ENCODE measurements at regions not wholly inside any gene's neighbourhood (a gene's known extent, or its start where the extent isn't known, plus 50 kb on each side); places are given as distances from the start of the nearest gene placed in this dataset.

GRCh38 chr2:220614064-220614463 is 958.0 kb downstream of the EPHA4 start:
- no peak for DNase-seq (ENCODE audit: low read depth)
- no peak overlapping the region for H3K4me3 ChIP-seq (ENCODE audit: low read depth, low read length)
- TF ChIP-seq, protein P1, sequence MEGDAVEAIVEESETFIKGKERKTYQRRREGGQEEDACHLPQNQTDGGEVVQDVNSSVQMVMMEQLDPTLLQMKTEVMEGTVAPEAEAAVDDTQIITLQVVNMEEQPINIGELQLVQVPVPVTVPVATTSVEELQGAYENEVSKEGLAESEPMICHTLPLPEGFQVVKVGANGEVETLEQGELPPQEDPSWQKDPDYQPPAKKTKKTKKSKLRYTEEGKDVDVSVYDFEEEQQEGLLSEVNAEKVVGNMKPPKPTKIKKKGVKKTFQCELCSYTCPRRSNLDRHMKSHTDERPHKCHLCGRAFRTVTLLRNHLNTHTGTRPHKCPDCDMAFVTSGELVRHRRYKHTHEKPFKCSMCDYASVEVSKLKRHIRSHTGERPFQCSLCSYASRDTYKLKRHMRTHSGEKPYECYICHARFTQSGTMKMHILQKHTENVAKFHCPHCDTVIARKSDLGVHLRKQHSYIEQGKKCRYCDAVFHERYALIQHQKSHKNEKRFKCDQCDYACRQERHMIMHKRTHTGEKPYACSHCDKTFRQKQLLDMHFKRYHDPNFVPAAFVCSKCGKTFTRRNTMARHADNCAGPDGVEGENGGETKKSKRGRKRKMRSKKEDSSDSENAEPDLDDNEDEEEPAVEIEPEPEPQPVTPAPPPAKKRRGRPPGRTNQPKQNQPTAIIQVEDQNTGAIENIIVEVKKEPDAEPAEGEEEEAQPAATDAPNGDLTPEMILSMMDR (IDR thresholded peaks at IDR 0.05; ENCODE audit: insufficient read depth, low read depth, low read length), result no peak

DNA sequence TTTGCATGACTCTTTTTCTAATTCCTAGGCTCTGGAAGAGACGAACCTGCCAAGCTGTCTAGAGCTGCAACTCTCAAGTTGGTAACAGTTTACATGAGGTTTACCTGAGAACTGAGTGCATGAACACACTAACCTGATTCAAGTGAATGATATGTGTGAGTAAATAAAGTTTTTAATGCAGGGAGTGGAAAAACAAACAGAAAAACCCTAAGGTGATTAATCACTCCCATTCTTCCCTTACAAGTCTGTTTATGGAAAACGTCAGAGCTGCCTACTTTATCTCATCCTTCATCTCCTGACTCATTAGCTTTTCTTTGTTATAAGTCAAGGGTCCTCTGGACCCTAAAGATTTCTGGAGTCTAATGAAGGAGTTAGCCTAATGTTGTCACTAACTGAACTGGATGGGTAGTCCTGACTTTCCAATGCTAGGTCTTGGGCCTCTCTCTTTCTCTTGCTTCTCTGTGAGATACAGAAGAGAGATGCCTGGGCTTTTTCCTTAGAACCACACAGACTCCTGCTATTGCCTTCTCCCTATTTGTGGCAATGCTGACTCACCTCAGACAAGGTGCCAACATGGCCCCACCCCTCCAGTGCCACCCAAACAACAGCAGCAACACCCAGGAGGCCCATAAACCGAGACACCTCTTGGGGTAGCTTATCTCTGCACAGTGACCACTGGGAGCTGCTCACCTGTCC is 952.4 kb downstream of the EPHA4 start:
- no peak for DNase-seq (ENCODE audit: low read depth)
- TF ChIP-seq, protein P1 (IDR thresholded peaks at IDR 0.05; ENCODE audit: insufficient read depth, low read depth, low read length), result no peak
- H3K4me3 ChIP-seq (ENCODE audit: low read depth, low read length), result no peak overlapping the region

DNA sequence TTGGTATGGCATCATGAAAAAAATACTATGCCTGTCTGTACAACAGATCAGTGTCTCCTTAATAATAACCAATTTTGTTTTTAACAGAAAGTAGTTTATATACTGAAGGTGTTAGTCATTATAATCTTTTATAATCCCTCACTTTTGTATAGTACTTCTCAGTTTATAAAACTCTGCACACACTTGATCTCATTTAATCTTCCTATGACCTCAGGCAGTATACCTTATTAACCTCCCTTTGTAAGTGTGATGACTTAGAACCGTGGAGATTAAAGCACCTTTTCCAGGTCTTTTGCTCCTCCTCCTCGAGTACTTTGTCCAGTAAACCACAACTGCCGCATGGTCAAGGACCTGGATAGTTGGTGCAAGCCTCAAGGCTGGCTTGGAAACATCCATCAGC is 945.5 kb downstream of the EPHA4 start:
- TF ChIP-seq, protein P1 (IDR thresholded peaks at IDR 0.05; ENCODE audit: insufficient read depth, low read depth, low read length), result no peak
- H3K4me3 ChIP-seq (ENCODE audit: low read depth, low read length), result no peak overlapping the region
- no peak for DNase-seq (ENCODE audit: low read depth)

- DNase-seq (ENCODE audit: low read depth), result peak; percentile 5
- TF ChIP-seq, protein P1 (IDR thresholded peaks at IDR 0.05; ENCODE audit: insufficient read depth, low read depth, low read length), result no peak
Observed at GRCh38 chr2:220628252-220628651, 943.9 kb downstream of the EPHA4 start.

GRCh38 chr2:220641137-220641536 is 931.0 kb downstream of the EPHA4 start:
- DNase-seq (ENCODE audit: low read depth), result no peak
- TF ChIP-seq, protein P1 (IDR thresholded peaks at IDR 0.05; ENCODE audit: insufficient read depth, low read depth, low read length), result no peak

More at GRCh38 chr2:220628252-220628651, 943.9 kb downstream of the EPHA4 start:
- H3K4me3 ChIP-seq (ENCODE audit: low read depth, low read length), result no peak overlapping the region

GRCh38 chr2:220646424-220646823 is 925.7 kb downstream of the EPHA4 start:
- TF ChIP-seq, protein P1 (IDR thresholded peaks at IDR 0.05; ENCODE audit: insufficient read depth, low read depth, low read length), result no peak
- H3K4me3 ChIP-seq (ENCODE audit: low read depth, low read length), result no peak overlapping the region
- no peak for DNase-seq (ENCODE audit: low read depth)

More at GRCh38 chr2:220641137-220641536, 931.0 kb downstream of the EPHA4 start:
- no peak overlapping the region for H3K4me3 ChIP-seq (ENCODE audit: low read depth, low read length)

GRCh38 chr2:220648628-220649027 is 923.5 kb downstream of the EPHA4 start:
- no peak for DNase-seq (ENCODE audit: low read depth)
- H3K4me3 ChIP-seq (ENCODE audit: low read depth, low read length), result no peak overlapping the region
- TF ChIP-seq, protein P1 (IDR thresholded peaks at IDR 0.05; ENCODE audit: insufficient read depth, low read depth, low read length), result no peak
